HepG2 (cell line): ENCODE measurements at regions not wholly inside any gene's neighbourhood (a gene's known extent, or its start where the extent isn't known, plus 50 kb on each side); places are given as distances from the start of the nearest gene placed in this dataset.

Experiments
- ATAC-seq: fragments of 200-7000 bp; cut with Tn5 transposase; 3 replicates; pipeline ENCODE4 v1.9.1; 2020; ENCODE audit warnings: mild to moderate bottlenecking, moderate library complexity
- BruUV-seq: library from RNA; stranded (reverse); fragments of 400-500 nt; replicated peaks from 2 replicates; lab custom pipeline; 2021; lab: Mats Ljungman, UMichigan
- CTCF ChIA-PET: fragments of 300-600 bp; formaldehyde crosslinking; extraction: SDS; loops from one replicate; lab custom pipeline; 2021; ENCODE audit warnings: low total read pairs, inconsistent platforms, low intra/inter-chr PET ratio; lab: Yijun Ruan, JAX
- POLR2A ChIA-PET: fragments of 350-600 bp; sonication (Branson Sonifier 250); formaldehyde crosslinking; loops from one replicate; lab custom pipeline; 2020; ENCODE audit warnings: antibody characterized with exemption, inconsistent platforms; lab: Yijun Ruan, JAX
- DNase-seq: peaks from one replicate; pipeline ENCODE4 v3.0.0-alpha.2; 2015; ENCODE audit warnings: low spot score
- FAIRE-seq: peaks from 3 replicates; lab custom pipeline; 2011; peaks lifted over from hg19 to GRCh38; lab: Jason Lieb, UNC
- H2AFZ ChIP-seq: one replicate; pipeline ENCODE4 v1.6.1; 2011; ENCODE audit warnings: low read length, inconsistent platforms
- H3K27ac ChIP-seq: fragments of 300-600 bp; 3 replicates; pipeline ENCODE4 v1.8.0; 2011; ENCODE audit warnings: mixed run types, mild to moderate bottlenecking, mixed read lengths, low read length, inconsistent platforms; ENCODE audit not compliant: insufficient read depth; ENCODE audit errors: extremely low read length
- H3K27me3 ChIP-seq, 2 experiments: fragments of 200-600 bp in 1 of 2; 2 replicates in 1 of 2; 3 replicates in 1 of 2; pipeline versions ENCODE4 v1.6.0 to v1.8.0; 2011; ENCODE audit warnings: low read length in 2 of 2, mild to moderate bottlenecking in 2 of 2, moderate library complexity in 2 of 2, inconsistent platforms in 1 of 2; ENCODE audit not compliant: insufficient read depth in 2 of 2, control insufficient read depth in 1 of 2
- H3K36me3 ChIP-seq, 2 experiments: fragments of 200-600 bp in 1 of 2; replicated peaks in 1 of 2; 2 replicates in 1 of 2; 3 replicates in 1 of 2; pipeline versions ENCODE4 v1.5.1 to v1.8.0; 2011; ENCODE audit warnings: low read length in 2 of 2, inconsistent platforms in 1 of 2; ENCODE audit not compliant: insufficient read depth in 2 of 2, control insufficient read depth in 1 of 2
- H3K4me1 ChIP-seq: 2 replicates; pipeline ENCODE4 v1.5.1; 2012; ENCODE audit warnings: low read length, inconsistent platforms; ENCODE audit not compliant: insufficient read depth
- H3K4me2 ChIP-seq: 2 replicates; pipeline ENCODE4 v1.6.0; 2011; ENCODE audit warnings: low read depth, low read length, inconsistent platforms
- H3K4me3 ChIP-seq, 3 experiments: fragments of 200-600 bp in 1 of 3; sonication (generic), shearing (Covaris generic) in 1 of 3; replicated peaks in 1 of 3; 2 replicates each; pipeline ENCODE4 v1.5.1; 2011 to 2016; ENCODE audit warnings: low read length in 3 of 3, inconsistent platforms in 2 of 3, low read depth in 2 of 3, mild to moderate bottlenecking in 2 of 3, control low read depth in 1 of 3, mixed read lengths in 1 of 3; ENCODE audit not compliant: insufficient read depth in 1 of 3
- H3K79me2 ChIP-seq: one replicate; pipeline ENCODE4 v1.6.1; 2011; ENCODE audit warnings: low read length, inconsistent platforms; ENCODE audit not compliant: insufficient read depth
- H3K9ac ChIP-seq: 2 replicates; pipeline ENCODE4 v1.6.0; 2011; ENCODE audit warnings: mild to moderate bottlenecking, low read depth, low read length, inconsistent platforms; ENCODE audit not compliant: insufficient read depth
- H3K9me3 ChIP-seq: 2 replicates; pipeline ENCODE4 v1.5.1; 2012; ENCODE audit warnings: mild to moderate bottlenecking, low read length
- H4K20me1 ChIP-seq: 2 replicates; pipeline ENCODE4 v1.6.0; 2011; ENCODE audit warnings: inconsistent platforms, mild to moderate bottlenecking, low read length, moderate library complexity; ENCODE audit not compliant: insufficient read depth
- ATF4 ChIP-seq, 2 experiments: fragments of 450-650 bp in 1 of 2; sonication (generic) in 1 of 2; formaldehyde crosslinking; IDR thresholded peaks; 2 replicates each; pipeline versions ENCODE4 v1.5.0 to v1.8.0; 2020 to 2022; ENCODE audit warnings: mild to moderate bottlenecking in 1 of 2, missing genetic modification reagents in 1 of 2
- JARID2 ChIP-seq: sonication (generic); formaldehyde crosslinking; IDR thresholded peaks from 2 replicates; pipeline ENCODE4 v1.8.1; 2023; ENCODE audit warnings: missing genetic modification reagents, inconsistent platforms; ENCODE audit not compliant: insufficient replicate concordance
- MIER3 ChIP-seq: IDR thresholded peaks from 2 replicates; pipeline ENCODE4 v1.6.1; 2016; ENCODE audit warnings: missing compliant biosample characterization, borderline replicate concordance
- SRSF4 ChIP-seq: fragments of 200-400 bp; formaldehyde crosslinking; IDR thresholded peaks from one replicate; pipeline ENCODE4 v1.6.1; 2018; ENCODE audit warnings: mild to moderate bottlenecking, low read depth, low read length, moderate library complexity; ENCODE audit not compliant: poor library complexity, severe bottlenecking
- ZBTB25 ChIP-seq: IDR thresholded peaks from 2 replicates; pipeline ENCODE4 v1.6.1; 2018; ENCODE audit warnings: missing genetic modification reagents
- ZIK1 ChIP-seq: sonication (generic); formaldehyde crosslinking; IDR thresholded peaks from 2 replicates; pipeline ENCODE4 v1.5.0; 2020; ENCODE audit warnings: mild to moderate bottlenecking, low read depth, missing genetic modification reagents, borderline replicate concordance
- ZNF20 ChIP-seq: sonication (generic); formaldehyde crosslinking; IDR thresholded peaks from 2 replicates; pipeline ENCODE4 v1.4.0; 2020; ENCODE audit warnings: mild to moderate bottlenecking, moderate library complexity, missing genetic modification reagents
- ZNF263 ChIP-seq: sonication (generic); formaldehyde crosslinking; IDR thresholded peaks from 2 replicates; pipeline ENCODE4 v1.4.0; 2020; ENCODE audit warnings: missing genetic modification reagents
- ZNF3 ChIP-seq: IDR thresholded peaks from 2 replicates; pipeline ENCODE4 v1.7.0; 2017; ENCODE audit warnings: inconsistent platforms
- ZNF430 ChIP-seq: sonication (generic); formaldehyde crosslinking; IDR thresholded peaks from 2 replicates; pipeline ENCODE4 v1.9.0; 2021; ENCODE audit warnings: mild to moderate bottlenecking, missing genetic modification reagents
- ZNF83 ChIP-seq: sonication (generic); formaldehyde crosslinking; IDR thresholded peaks from 2 replicates; pipeline ENCODE4 v1.4.0; 2020; ENCODE audit warnings: missing genetic modification reagents, mild to moderate bottlenecking, borderline replicate concordance
- WGBS: methylation state at CpG from one replicate; pipeline ENCODE4 v1.1.6; 2017; ENCODE audit warnings: low lambda C conversion rate; 5-methylcytosine and 5-hydroxymethylcytosine counted together
- in situ Hi-C: cut with HindIII; loops from 2 replicates; pipeline ENCODE4 v1.10.0; 2017; ENCODE audit warnings: low pct_unique_long_range_greater_than_20kb; ENCODE audit not compliant: extremely low pct_ligation_motif_present
- intact Hi-C: fragments of 100-400 bp; cut with micrococcal nuclease; formaldehyde crosslinking; loops from one replicate; pipeline ENCODE4 v1.10.0; 2022; ENCODE audit not compliant: unreplicated experiment

- no peak for TF ChIP-seq ZNF430 (CRISPR knock-in tag)
- no peak for TF ChIP-seq JARID2 (CRISPR knock-in tag)
- TF ChIP-seq ZNF83 (CRISPR knock-in tag), result no peak
- TF ChIP-seq SRSF4, result no peak
- TF ChIP-seq ZIK1 (CRISPR knock-in tag), result no peak
- TF ChIP-seq ZNF3 (CRISPR knock-in tag), result no peak
- no peak for TF ChIP-seq ZNF263 (CRISPR knock-in tag)
These were observed 827.0 kb downstream of the AACS start (continued) for GRCh38 chr12:125892276-125892675.

DNA sequence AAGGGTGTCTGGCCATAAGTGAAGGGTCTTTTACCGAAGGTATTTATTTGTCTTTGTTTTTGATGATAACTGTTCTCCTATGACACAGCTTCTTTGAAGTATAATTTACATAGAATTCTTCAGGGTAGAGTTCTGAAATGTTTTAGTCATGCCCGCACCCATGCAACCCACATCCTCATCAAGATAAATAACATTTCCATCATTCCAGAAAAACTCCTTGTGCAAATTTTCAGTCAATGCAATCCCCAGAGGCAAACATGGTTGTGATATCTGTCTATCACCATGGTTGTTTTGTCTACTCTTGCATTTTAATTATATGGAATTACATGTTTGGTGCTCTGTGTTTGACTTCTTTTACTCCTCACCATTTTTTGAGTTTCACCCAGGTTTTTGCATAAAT lies 837.8 kb downstream of the AACS start:
- POLR2A ChIA-PET, result no interaction called here

More for the DNA sequence above, 837.8 kb downstream of the AACS start:
- in situ Hi-C loops, result no loop called here
- Histone ChIP-seq H3K4me3 (no peak overlapping the region), H3K4me2 (no peak overlapping the region), H3K36me3 (no peaks in the 10 kb centered on the region), H3K79me2 (no peaks in the 10 kb centered on the region), H4K20me1 (no peaks in the 10 kb centered on the region), H3K9ac (no peak overlapping the region)
- no peak for FAIRE-seq
- no peak for ATAC-seq
- CTCF ChIA-PET, result no interaction called here
- no TSS peak for BruUV-seq
- no peak for TF ChIP-seq ATF4 (CRISPR knock-in tag; IDR thresholded peaks at IDR 0.05)
- no peak for TF ChIP-seq ZBTB25 (CRISPR knock-in tag)
- no peak for TF ChIP-seq ZNF20 (CRISPR knock-in tag)
- TF ChIP-seq MIER3 (CRISPR knock-in tag), result no peak
- TF ChIP-seq, all 625 proteins: peak for 0
- intact Hi-C loops, result no loop called here
- H3K27me3 ChIP-seq, result no peaks in the 10 kb centered on the region
- peaks cover 28% of the 10 kb centered on the region for H3K9me3 ChIP-seq
- WGBS, result 18% methylated on average over 2 of the region's 2 CpGs
- DNase-seq, result no peak
- no peaks in the 10 kb centered on the region for H3K4me1 ChIP-seq
- no peak overlapping the region for H2AFZ ChIP-seq
- no peak overlapping the region for H3K27ac ChIP-seq
